GM19238 (cell line): ENCODE measurements at regions not wholly inside any gene's neighbourhood (a gene's known extent, or its start where the extent isn't known, plus 50 kb on each side); places are given as distances from the start of the nearest gene placed in this dataset.
"Not testable (repeated sequence)": the region's sequence is repeated elsewhere in the genome, so short reads cannot be mapped to it uniquely, and the experiment has no call there.

ENCODE experiments used
- DNase-seq: peaks from one replicate; pipeline ENCODE4 v3.0.0; 2011; ENCODE audit warnings: low spot score; ENCODE audit not compliant: insufficient read length

DNA sequence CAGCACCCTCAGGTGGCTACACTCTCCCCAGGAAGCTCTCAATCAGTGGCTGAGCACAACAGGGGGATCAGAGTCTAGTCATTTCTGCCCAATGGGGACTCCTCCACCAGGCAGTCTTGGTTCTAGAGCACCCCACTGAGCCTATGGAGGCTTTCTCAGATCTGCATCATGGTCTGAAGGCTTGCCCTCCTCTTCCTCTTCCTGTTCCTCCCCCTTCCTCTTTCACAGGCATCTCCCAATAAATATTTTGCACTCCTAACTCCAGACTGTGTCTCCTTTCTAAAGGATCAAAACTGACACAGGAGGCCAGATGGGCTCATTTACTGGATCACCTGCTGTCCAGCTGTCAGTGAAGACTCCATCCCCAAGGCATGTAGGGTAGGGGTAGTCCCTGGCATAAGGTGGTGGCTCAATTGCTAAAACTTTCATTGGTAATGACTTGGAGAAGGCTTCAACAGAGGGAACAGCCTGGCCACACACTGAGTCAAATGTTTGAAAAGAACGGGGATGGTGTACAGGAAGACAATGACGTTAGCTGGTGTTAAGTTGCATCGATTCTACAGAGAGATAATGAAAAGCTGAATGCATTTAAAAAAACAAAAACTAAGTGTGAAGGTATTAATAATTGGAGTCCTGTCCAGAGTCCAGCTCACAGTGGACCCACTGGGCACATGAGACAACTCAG is 84.2 kb upstream of the SLC2A1 start:
- no peak for DNase-seq

DNA sequence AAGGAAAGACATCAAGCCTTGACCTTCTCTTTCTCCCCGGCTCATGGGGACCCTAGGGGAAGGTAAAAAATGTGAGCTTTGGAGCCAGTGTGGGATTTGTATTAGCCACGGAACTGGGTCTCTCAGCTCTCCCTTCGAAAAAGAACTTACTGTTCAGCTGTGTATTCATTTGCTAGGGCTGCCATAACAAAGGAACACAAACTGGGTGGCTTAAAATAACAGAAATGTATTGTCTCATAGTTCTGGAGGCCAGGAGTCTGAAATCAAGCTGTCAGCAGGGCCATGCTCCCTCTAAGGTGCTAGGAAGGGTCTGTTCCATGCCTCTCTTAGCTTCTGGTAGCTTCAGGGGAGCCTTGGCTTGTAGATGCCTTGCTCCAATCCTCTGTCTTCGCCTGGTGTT is 83.5 kb upstream of the SLC2A1 start:
- no peak for DNase-seq

DNA sequence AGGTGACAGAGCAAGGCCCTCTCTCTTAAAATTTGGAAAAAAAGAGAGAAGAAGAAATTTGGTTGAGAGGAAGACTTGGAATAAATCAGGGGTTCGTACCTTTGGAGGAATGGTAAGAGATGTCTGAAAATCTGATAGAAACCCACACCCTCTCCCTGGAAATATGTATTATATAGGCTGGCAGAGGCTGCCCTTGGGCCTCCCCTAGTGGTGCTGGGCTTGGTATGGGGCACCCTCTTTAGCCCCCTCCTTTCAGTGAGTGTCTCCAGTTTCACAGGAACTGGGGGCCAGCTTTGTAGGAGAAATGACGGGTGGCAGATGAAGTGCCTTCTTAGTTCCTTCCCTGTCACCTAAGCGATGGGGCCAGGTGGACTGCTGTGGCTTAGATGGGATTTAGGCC is 82.9 kb upstream of the SLC2A1 start:
- DNase-seq: no peak

DNA sequence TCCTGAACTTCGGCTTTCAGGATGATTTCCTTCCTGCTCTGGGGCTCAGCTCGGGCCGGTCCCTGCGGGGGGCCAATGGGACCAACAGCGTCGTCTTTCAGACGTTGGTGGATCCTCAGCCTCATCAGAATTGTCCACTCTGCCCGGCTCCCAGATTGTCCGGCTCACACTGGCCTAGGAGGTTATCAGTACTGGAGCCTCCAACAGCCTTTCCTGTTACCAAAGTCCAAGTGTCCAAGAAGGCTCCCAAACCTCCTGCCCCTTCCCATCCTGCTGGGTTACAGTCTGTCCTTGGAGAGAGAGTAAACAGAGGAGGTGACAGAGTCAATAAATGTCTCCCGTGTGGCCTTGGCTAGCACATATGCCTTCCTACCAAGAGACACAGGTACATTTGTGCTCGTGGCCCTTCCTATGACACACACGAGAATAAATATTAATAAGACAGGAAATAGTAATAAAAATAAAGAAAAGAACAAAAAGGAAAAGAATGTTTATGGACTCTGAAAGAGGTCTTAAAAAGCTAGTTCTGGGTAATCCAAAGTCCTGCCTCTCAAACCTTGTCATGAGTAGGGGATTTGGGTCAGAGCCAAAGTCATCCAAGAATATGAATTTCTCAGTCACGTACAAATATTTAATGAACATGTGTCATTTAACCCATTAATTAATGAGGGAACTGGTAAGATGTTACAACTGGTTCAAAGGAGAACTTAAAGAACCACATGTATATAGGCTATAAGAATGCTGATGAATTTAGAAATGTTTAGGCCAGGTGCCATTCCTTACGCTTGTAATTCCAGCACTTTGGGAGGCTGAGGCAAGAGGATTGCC is 80.8 kb upstream of the SLC2A1 start:
- no peak for DNase-seq

DNA sequence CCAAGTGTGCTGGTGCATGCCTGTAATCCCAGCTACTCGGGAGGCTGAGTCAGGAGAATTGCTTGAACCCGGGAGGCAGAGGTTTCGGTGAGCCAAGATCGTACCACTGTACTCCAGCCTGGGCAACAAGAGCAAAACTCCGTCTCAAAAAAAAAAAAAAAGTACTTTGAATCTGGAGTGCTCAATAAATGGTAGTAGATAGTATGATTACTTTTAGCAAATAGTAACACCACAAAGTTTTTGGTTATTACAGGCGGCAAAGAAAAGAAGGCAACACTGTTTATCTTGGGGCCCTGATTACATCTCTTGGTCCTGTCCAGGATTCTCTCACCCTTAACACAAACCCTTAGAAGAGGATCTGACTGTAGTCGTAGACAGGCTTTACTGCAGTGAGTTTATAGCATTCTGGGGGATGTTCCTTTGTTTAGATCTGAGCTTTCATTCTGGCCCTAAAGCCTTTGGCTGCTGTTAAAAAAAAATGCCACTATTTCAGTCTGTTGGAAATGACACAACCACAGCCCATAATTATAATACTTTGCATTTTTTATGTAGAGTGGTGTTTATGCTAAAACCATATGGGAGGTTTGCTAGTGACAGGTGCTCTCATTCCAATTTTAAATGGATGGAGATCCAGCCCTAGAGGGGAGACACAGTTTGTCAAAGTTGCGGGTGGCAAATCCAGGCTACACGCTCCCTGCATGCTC is 79.7 kb upstream of the SLC2A1 start:
- no peak for DNase-seq

DNA sequence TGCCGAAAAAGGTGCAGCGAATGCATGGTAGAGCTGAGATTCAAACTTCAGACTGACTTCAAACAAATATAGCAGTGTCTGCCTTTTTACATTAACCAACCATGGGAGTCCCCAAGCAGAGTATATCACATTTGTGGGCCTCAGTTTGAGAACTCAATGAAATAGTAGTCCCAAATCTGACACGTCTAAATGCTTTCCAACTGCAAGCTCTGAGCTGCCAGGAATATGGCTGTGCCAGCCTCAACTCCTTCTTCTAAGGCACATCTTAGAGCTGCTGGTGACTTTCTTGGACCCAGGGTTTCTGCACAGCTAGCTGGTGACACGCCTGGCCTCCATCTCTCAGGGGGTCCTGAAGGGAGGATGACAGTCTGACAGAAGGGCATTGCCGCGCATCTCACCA is 78.8 kb upstream of the SLC2A1 start:
- no peak for DNase-seq

GRCh38 chr1:43036932-43037331 is 78.3 kb upstream of the SLC2A1 start:
- DNase-seq: no peak

DNA sequence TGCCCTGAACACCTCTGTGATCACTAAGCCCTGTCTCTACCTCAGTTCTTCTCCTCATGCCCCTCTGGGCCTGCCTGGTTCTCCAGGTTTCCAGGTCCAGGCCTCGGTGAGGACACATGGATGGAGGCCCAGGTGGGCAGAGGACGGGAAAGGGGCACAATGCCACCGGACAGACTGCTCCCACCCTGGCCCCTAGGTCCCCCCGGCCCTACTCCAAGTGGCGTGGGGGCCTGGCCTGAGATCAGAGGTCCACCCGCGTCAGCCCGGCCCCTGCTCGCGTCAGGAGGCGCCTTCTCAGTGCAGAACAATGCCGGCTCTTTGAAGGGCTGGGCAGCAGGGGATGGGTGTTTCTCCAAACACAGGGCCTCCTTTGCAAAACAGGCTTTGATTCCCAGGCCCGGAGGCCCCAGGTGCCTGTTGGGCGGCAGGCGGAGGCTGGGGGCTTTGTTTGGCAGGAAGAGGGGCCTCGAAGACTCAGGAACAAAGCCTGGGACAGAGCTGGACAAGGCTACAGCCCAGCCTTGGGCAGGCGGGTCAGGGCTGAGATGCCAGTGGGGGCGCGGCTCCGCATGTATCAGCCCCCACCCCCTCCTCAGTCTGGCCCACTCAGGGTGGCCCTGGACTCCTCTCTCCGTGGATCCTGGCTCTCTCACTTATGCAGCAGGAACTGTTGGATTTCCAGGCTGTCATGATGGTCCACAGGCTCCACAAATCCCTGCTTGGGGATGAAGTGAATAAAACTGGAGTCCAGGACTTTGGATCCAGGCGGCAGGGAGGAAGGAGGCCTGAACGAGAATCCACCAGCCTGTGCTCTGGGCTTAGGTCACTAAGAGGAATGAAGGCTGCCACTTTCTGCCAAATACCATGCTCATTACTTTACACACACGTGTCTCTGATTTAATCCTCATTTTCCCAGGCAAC is 77.4 kb upstream of the SLC2A1 start:
- no peak for DNase-seq

GRCh38 chr1:43034778-43035177 is 76.1 kb upstream of the SLC2A1 start:
- DNase-seq: no peak

GRCh38 chr1:43034195-43034658 is 75.6 kb upstream of the SLC2A1 start:
- no peak for DNase-seq

- no peak for DNase-seq
These were observed 72.9 kb upstream of the SLC2A1 start for GRCh38 chr1:43031316-43032203.

GRCh38 chr1:43024905-43025304 is 66.2 kb upstream of the SLC2A1 start:
- DNase-seq: no peak

- no peak for DNase-seq
These were observed 63.1 kb upstream of the SLC2A1 start for GRCh38 chr1:43021547-43022474.

DNA sequence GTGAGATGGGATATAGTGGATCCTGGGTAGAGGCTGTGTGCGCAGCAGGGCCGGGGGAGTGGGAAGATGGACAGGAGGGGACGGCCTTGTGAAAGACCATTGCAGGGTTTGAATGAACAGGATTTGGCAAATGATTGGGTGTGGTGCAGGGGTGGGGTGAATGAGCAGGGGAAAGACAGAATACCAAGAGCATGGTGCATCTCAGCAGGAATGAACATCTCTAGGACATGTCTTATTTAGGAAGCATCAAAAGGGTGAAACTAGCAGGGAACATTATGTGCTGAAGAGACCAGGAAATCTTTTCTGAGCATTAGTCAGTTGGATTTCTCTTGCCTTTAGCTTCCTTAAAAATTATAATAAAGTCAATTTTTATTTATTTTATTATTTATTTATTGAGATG is 60.6 kb upstream of the SLC2A1 start:
- DNase-seq: no peak

GRCh38 chr1:43018121-43018520 is 59.5 kb upstream of the SLC2A1 start:
- DNase-seq: no peak

DNA sequence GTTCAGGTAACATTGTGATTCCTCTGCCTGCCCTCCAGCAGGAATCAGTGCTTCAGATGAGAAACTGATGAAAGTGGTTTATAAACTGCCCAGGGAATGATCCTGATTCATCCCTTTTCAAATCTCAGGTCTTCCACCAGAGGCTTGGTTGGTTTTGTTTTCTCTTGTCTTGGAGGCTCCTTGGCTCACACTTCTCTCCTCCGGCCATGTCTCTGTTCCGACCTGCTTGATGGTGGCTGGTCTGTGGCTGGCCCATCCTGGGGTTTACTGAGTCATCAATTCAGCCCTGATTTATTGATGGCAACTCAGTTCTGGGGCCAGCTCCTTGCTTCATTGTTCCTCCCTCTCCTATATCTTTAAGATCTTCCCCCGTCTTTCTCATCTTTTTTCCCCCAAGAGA is 56.6 kb upstream of the SLC2A1 start:
- no peak for DNase-seq

- not testable (repeated sequence) for DNase-seq
These were observed 55.9 kb upstream of the SLC2A1 start for GRCh38 chr1:43014579-43014978.

GRCh38 chr1:43011020-43011419 is 52.4 kb upstream of the SLC2A1 start:
- DNase-seq: no peak

- DNase-seq: no peak
These were observed 50.6 kb upstream of the SLC2A1 start for GRCh38 chr1:43009274-43009673.
